HG02798 (cell line): ENCODE measurements at regions not wholly inside any gene's neighbourhood (a gene's known extent, or its start where the extent isn't known, plus 50 kb on each side); places are given as distances from the start of the nearest gene placed in this dataset.
"Not testable (repeated sequence)": the region's sequence is repeated elsewhere in the genome, so short reads cannot be mapped to it uniquely, and the experiment has no call there.

Experiments
- ATAC-seq: cut with Tn5 transposase; IDR thresholded peaks from one replicate; pipeline ENCODE4 v1.9.1; 2021; ENCODE audit warnings: mild to moderate bottlenecking; ENCODE audit not compliant: unreplicated experiment, poor library complexity

- ATAC-seq = no peak
These were observed 326.2 kb downstream of the RASEF start for GRCh38 chr9:82736701-82737100.

GRCh38 chr9:82745919-82746318, 317.0 kb downstream of the RASEF start:
- ATAC-seq = no peak

GRCh38 chr9:82750411-82750913, 312.5 kb downstream of the RASEF start:
- ATAC-seq = no peak

- ATAC-seq = no peak
These were observed 305.0 kb downstream of the RASEF start for GRCh38 chr9:82757924-82758323.

- ATAC-seq = no peak
These were observed 301.9 kb downstream of the RASEF start for GRCh38 chr9:82761027-82761426.

- ATAC-seq = no peak
These were observed 301.0 kb downstream of the RASEF start for GRCh38 chr9:82761956-82762355.

- no peak for ATAC-seq
These were observed 299.3 kb downstream of the RASEF start for GRCh38 chr9:82763656-82764055.

GRCh38 chr9:82764061-82764668, 298.8 kb downstream of the RASEF start:
- ATAC-seq = no peak

GRCh38 chr9:82774707-82775231, 288.2 kb downstream of the RASEF start:
- not testable (repeated sequence) for ATAC-seq

GRCh38 chr9:82776508-82776907, 286.4 kb downstream of the RASEF start:
- no peak for ATAC-seq

GRCh38 chr9:82777366-82777765, 285.6 kb downstream of the RASEF start:
- ATAC-seq = no peak

GRCh38 chr9:82778923-82779322, 284.0 kb downstream of the RASEF start:
- ATAC-seq = not testable (repeated sequence)

- ATAC-seq = no peak
These were observed 282.9 kb downstream of the RASEF start for GRCh38 chr9:82780017-82780416.

GRCh38 chr9:82781921-82782392, 281.0 kb downstream of the RASEF start:
- ATAC-seq = no peak

GRCh38 chr9:82783045-82783444, 279.9 kb downstream of the RASEF start:
- no peak for ATAC-seq

- ATAC-seq = no peak
These were observed 278.4 kb downstream of the RASEF start for GRCh38 chr9:82784589-82784988.

- no peak for ATAC-seq
These were observed 273.7 kb downstream of the RASEF start for GRCh38 chr9:82789155-82789824.

GRCh38 chr9:82790875-82791274, 272.1 kb downstream of the RASEF start:
- no peak for ATAC-seq

GRCh38 chr9:82791692-82792091, 271.2 kb downstream of the RASEF start:
- ATAC-seq = no peak

- ATAC-seq = no peak
These were observed 265.4 kb downstream of the RASEF start for GRCh38 chr9:82797534-82797933.

GRCh38 chr9:82799286-82799685, 263.7 kb downstream of the RASEF start:
- ATAC-seq = no peak

- ATAC-seq = no peak
These were observed 257.9 kb downstream of the RASEF start for GRCh38 chr9:82805027-82805426.
